Upper lobe of right lung (tissue), 1 donor: ENCODE measurements at regions not wholly inside any gene's neighbourhood (a gene's known extent, or its start where the extent isn't known, plus 50 kb on each side); places are given as distances from the start of the nearest gene placed in this dataset.
A peak's percentile ranks its signal among the peaks of the same experiment; 100 is the strongest.

Experiments used
- ATAC-seq: fragments of 200-7000 bp; cut with Tn5 transposase; one replicate; pipeline ENCODE4 v1.9.1; 2020; ENCODE audit warnings: mild to moderate bottlenecking, moderate library complexity
- DNase-seq: peaks from one replicate; pipeline ENCODE4 v3.0.0-alpha.2; 2020
- H3K27ac ChIP-seq: fragments of 200-600 bp; one replicate; pipeline ENCODE4 v1.8.0; 2022
- H3K27me3 ChIP-seq: fragments of 200-600 bp; one replicate; pipeline ENCODE4 v1.8.0; 2022; ENCODE audit warnings: mild to moderate bottlenecking
- H3K36me3 ChIP-seq: fragments of 200-600 bp; one replicate; pipeline ENCODE4 v1.8.0; 2022
- H3K4me1 ChIP-seq: fragments of 200-600 bp; one replicate; pipeline ENCODE4 v1.8.0; 2022
- H3K4me3 ChIP-seq: fragments of 200-600 bp; one replicate; pipeline ENCODE4 v1.8.0; 2022; ENCODE audit warnings: mild to moderate bottlenecking
- H3K9me3 ChIP-seq: fragments of 200-600 bp; one replicate; pipeline ENCODE4 v1.8.0; 2022
- intact Hi-C: fragments of 100-400 bp; cut with DNase I; formaldehyde crosslinking; loops from one replicate; pipeline ENCODE4 v1.11.0; 2022
- TF ChIP-seq, protein P1 (sequence below): fragments of 200-600 bp; IDR thresholded peaks from one replicate; pipeline ENCODE4 v1.8.0; 2022; ENCODE audit warnings: antibody characterized with exemption
- donor health status: DM: no; HTN: yes; CAD: no; lungs with severe emphysema.

DNA sequence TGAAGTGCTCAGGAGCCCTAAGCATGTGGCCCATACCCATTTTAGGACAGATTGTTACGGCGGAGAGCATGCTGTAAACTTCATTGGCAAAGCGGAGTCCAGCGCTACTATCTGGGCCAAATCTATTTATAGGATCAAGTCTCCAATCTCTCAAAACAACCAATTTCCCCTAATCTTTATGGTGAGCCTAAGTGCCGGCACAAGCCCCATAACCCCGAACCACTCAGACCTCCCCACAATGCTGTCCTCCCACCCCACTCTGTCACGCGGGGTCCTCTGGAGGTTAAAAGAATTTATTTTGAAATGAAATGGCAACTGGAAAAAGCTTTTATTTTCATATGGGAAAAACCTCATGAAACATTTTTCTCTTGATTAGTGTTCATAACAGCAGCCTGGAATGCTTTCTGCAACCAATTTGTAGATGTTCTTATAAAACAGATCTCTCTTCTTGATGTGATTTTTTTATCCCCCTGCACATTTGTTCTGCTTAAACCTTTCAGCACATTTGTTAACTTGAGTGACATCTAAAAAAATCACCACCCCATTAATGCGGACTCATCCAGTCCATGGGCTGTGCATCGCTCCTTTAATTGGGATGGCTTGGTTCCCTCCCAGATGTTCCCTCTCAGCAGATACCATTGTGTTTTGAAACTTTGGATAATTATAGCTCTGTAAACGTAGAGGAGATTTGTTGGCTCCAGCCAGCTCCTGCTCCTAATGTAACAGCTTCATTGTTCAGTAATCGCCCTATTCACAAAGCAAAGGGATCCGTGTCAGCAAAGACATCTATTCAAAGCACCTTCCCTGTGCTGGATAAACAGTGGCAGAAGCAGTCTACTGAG, 323.6 kb downstream of the CD83 start:
- Histone ChIP-seq H3K4me3 (no peak overlapping the region), H3K9me3 (no peaks in the 10 kb centered on the region), H3K27me3 (no peaks in the 10 kb centered on the region), H3K27ac (peak overlapping the region; percentile 47), H3K4me1 (peaks cover 17% of the 10 kb centered on the region), H3K36me3 (no peaks in the 10 kb centered on the region)
- no peak for DNase-seq
- TF ChIP-seq, protein P1, sequence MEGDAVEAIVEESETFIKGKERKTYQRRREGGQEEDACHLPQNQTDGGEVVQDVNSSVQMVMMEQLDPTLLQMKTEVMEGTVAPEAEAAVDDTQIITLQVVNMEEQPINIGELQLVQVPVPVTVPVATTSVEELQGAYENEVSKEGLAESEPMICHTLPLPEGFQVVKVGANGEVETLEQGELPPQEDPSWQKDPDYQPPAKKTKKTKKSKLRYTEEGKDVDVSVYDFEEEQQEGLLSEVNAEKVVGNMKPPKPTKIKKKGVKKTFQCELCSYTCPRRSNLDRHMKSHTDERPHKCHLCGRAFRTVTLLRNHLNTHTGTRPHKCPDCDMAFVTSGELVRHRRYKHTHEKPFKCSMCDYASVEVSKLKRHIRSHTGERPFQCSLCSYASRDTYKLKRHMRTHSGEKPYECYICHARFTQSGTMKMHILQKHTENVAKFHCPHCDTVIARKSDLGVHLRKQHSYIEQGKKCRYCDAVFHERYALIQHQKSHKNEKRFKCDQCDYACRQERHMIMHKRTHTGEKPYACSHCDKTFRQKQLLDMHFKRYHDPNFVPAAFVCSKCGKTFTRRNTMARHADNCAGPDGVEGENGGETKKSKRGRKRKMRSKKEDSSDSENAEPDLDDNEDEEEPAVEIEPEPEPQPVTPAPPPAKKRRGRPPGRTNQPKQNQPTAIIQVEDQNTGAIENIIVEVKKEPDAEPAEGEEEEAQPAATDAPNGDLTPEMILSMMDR, result no peak
- intact Hi-C loops, result no loop called here
- peak; percentile 49 for ATAC-seq

DNA sequence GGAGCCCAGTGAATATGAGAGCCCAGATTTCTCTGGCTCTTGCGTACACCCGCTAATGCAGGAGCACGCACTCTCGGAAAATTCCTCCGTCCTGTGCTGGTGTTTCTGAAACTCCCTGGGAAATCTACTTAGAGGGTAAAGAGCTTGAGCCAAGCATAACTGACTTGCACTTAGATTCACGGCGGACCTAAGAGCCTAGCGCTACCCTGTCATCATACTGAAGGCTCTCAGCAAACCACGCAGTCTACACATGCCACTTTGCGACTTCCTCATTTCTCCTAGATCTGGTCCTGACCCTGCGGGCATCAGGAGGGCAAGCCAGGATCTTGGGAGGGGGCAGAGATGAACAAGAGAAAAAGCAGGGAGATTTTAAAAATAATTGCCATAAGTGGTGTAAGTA, 324.7 kb downstream of the CD83 start:
- Histone ChIP-seq H3K27me3 (no peaks in the 10 kb centered on the region), H3K4me1 (peaks cover 17% of the 10 kb centered on the region), H3K9me3 (no peaks in the 10 kb centered on the region), H3K27ac (no peak overlapping the region), H3K36me3 (no peaks in the 10 kb centered on the region), H3K4me3 (no peak overlapping the region)
- TF ChIP-seq, protein P1, result no peak
- intact Hi-C loops, result no loop called here
- peak; percentile 58 for ATAC-seq
- no peak for DNase-seq

DNA sequence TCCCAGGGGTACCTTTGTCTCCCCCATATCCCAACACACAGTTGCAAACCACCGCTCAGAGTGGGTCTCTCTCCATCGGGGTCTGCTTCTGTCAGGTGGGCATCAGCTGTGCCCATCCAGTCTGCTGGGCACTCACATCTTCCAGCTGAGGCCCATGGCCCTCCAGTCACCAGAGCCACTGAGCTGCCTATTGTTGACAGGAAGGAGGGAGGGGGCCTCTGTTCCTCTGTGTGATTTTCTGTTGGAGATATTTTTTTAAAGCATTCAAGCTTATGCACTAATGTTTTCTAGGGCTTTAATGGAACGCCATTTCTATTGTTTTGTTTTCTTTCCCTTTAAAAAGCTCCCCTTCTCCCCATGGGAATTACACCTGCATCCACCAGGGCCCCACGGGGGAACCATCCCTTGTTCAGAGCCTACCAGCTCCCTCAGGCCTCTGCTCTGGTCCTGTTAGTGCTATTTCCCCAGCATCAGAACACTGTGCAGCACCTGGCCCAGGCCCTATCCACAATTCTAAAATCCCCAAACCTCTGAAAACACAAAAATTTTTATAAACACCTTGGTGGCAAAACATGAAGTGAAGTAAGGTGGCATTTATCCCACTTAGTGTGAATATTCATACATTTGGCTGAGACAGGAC, 326.2 kb downstream of the CD83 start:
- no peak for ATAC-seq

DNA sequence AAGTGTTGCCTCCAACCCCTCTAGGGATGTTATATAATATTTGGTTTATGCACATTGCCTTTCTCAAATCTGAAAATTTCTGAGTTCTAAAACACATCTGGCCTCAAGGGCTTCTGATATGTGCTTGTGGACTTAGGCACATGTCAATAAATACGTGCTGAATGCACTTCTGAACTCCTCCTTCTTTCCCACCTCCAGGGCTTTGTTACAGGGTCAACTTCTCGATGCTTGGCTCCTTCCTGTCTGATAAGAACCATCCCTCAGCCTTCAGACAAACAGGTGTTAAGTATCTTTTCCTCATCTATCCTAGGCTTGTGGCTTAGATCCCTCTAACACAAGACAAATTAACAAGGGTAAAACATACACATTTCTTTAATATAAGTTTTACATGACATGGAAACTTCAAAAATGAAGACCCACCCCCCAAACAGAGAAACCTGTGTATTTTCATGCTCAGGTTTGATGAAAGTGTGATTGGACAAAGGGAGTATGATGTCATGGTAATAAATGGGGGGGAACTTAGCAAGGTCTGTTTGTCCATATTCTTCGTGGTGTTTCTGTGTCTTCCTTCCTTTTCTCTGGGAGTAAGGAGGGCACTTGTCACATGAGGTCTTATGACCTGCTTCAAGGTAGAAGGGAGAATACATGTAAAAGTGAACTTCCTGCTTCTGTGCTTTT, 326.9 kb downstream of the CD83 start:
- TF ChIP-seq, protein P1, result no peak
- H3K4me1 ChIP-seq, result peaks cover 17% of the 10 kb centered on the region
- ATAC-seq, result no peak
- intact Hi-C loops, result no loop called here
- no peaks in the 10 kb centered on the region for H3K9me3 ChIP-seq
- H3K36me3 ChIP-seq, result no peaks in the 10 kb centered on the region
- DNase-seq, result no peak
- no peaks in the 10 kb centered on the region for H3K27me3 ChIP-seq
- no peak overlapping the region for H3K27ac ChIP-seq
- H3K4me3 ChIP-seq, result no peak overlapping the region

More for the DNA sequence above, 326.2 kb downstream of the CD83 start:
- H3K36me3 ChIP-seq, result no peaks in the 10 kb centered on the region
- no peaks in the 10 kb centered on the region for H3K27me3 ChIP-seq
- TF ChIP-seq, protein P1, result no peak
- H3K9me3 ChIP-seq, result no peaks in the 10 kb centered on the region
- no peak overlapping the region for H3K4me3 ChIP-seq
- H3K4me1 ChIP-seq, result peaks cover 17% of the 10 kb centered on the region
- intact Hi-C loops, result no loop called here
- no peak overlapping the region for H3K27ac ChIP-seq
- DNase-seq, result no peak

DNA sequence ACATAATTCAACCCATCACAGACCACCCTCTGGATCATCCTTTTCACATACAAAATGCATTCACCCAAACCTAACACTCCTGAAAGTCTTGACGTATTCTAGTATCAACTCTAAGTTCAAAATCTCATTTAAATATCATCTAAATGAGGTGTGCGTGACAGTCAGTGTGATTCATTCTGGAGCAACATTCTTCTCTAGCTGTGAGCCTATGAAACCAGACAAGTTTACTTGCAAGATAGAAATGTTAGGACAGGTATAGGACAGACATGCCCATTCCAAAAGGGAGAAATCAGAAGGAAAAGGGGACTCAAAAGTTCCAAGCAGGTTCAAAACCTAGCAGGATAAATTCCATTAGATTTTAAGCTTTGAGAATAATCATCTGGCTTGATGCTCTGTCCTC, 329.7 kb downstream of the CD83 start:
- Histone ChIP-seq H3K27ac (no peak overlapping the region), H3K4me3 (no peak overlapping the region), H3K36me3 (no peaks in the 10 kb centered on the region), H3K9me3 (no peaks in the 10 kb centered on the region), H3K27me3 (no peaks in the 10 kb centered on the region), H3K4me1 (peaks cover 1% of the 10 kb centered on the region)
- TF ChIP-seq, protein P1, result no peak
- intact Hi-C loops, result no loop called here
- no peak for ATAC-seq
- DNase-seq, result no peak
